HG03025 (cell line): ENCODE measurements at regions not wholly inside any gene's neighbourhood (a gene's known extent, or its start where the extent isn't known, plus 50 kb on each side); places are given as distances from the start of the nearest gene placed in this dataset.
"Not testable (repeated sequence)": the region's sequence is repeated elsewhere in the genome, so short reads cannot be mapped to it uniquely, and the experiment has no call there.

ENCODE experiments used
- ATAC-seq: cut with Tn5 transposase; IDR thresholded peaks from one replicate; pipeline ENCODE4 v1.9.1; 2021; ENCODE audit warnings: mild to moderate bottlenecking, moderate library complexity; ENCODE audit not compliant: unreplicated experiment, low FRiP score

GRCh38 chr12:25341877-25342276, 91.1 kb upstream of the KRAS start:
- not testable (repeated sequence) for ATAC-seq

GRCh38 chr12:25337916-25338315, 87.2 kb upstream of the KRAS start:
- no peak for ATAC-seq

- ATAC-seq, result peak; percentile 91
Observed at GRCh38 chr12:25332143-25332542, 81.4 kb upstream of the KRAS start.

GRCh38 chr12:25328072-25328712, 77.5 kb upstream of the KRAS start:
- ATAC-seq, result no peak

GRCh38 chr12:25327321-25327720, 76.6 kb upstream of the KRAS start:
- no peak for ATAC-seq

GRCh38 chr12:25326326-25326725, 75.6 kb upstream of the KRAS start:
- no peak for ATAC-seq

- ATAC-seq, result no peak
Observed at GRCh38 chr12:25324861-25325260, 74.1 kb upstream of the KRAS start.

- ATAC-seq, result no peak
Observed at GRCh38 chr12:25323581-25323982, 72.9 kb upstream of the KRAS start.

- ATAC-seq, result no peak
Observed at GRCh38 chr12:25322918-25323531, 72.3 kb upstream of the KRAS start.

- ATAC-seq, result no peak
Observed at GRCh38 chr12:25322351-25322750, 71.6 kb upstream of the KRAS start.

- no peak for ATAC-seq
Observed at GRCh38 chr12:25321772-25322171, 71.0 kb upstream of the KRAS start.

GRCh38 chr12:25320123-25321006, 69.6 kb upstream of the KRAS start:
- ATAC-seq, result peak; percentile 80

GRCh38 chr12:25319233-25319984, 68.7 kb upstream of the KRAS start:
- no peak for ATAC-seq

GRCh38 chr12:25317553-25317952, 66.8 kb upstream of the KRAS start:
- no peak for ATAC-seq

GRCh38 chr12:25315388-25315787, 64.7 kb upstream of the KRAS start:
- ATAC-seq, result no peak

- not testable (repeated sequence) for ATAC-seq
Observed at GRCh38 chr12:25313266-25313990, 62.7 kb upstream of the KRAS start.

- no peak for ATAC-seq
Observed at GRCh38 chr12:25311506-25311905, 60.8 kb upstream of the KRAS start.

GRCh38 chr12:25310071-25310470, 59.3 kb upstream of the KRAS start:
- ATAC-seq, result not testable (repeated sequence)

GRCh38 chr12:25308756-25309155, 58.0 kb upstream of the KRAS start:
- ATAC-seq, result no peak

GRCh38 chr12:25307818-25308217, 57.1 kb upstream of the KRAS start:
- ATAC-seq, result no peak
